Mesendoderm (in vitro differentiated cells): ENCODE measurements at regions not wholly inside any gene's neighbourhood (a gene's known extent, or its start where the extent isn't known, plus 50 kb on each side); places are given as distances from the start of the nearest gene placed in this dataset.

Experiments used
- DNase-seq: peaks from one replicate; pipeline ENCODE4 v3.0.0; 2013
- H2AK5ac ChIP-seq: 2 replicates; pipeline ENCODE4 v1.6.1; 2013; ENCODE audit warnings: low read length, inconsistent platforms
- H2BK120ac ChIP-seq: 2 replicates; pipeline ENCODE4 v1.6.1; 2013; ENCODE audit warnings: low read depth, mild to moderate bottlenecking, low read length, moderate library complexity, mixed read lengths
- H2BK15ac ChIP-seq: replicated peaks from 2 replicates; pipeline ENCODE4 v1.6.1; 2013; ENCODE audit warnings: low read depth, mild to moderate bottlenecking, moderate library complexity
- H2BK5ac ChIP-seq: 2 replicates; pipeline ENCODE4 v1.6.1; 2013; ENCODE audit warnings: low read length, inconsistent platforms
- H3K18ac ChIP-seq: 2 replicates; pipeline ENCODE4 v1.6.1; 2013; ENCODE audit warnings: mild to moderate bottlenecking, low read length, mixed read lengths
- H3K23ac ChIP-seq: one replicate; pipeline ENCODE4 v1.6.1; 2013; ENCODE audit warnings: low read length
- H3K27ac ChIP-seq: 2 replicates; pipeline ENCODE4 v1.5.1; 2013; ENCODE audit warnings: low read depth, mild to moderate bottlenecking, inconsistent platforms, low read length, moderate library complexity
- H3K27me3 ChIP-seq: 2 replicates; pipeline ENCODE4 v1.6.1; 2013; ENCODE audit warnings: low read length, control low read depth, mild to moderate bottlenecking, inconsistent platforms; ENCODE audit not compliant: insufficient read depth, poor library complexity
- H3K36me3 ChIP-seq: 2 replicates; pipeline ENCODE4 v1.6.1; 2013; ENCODE audit warnings: low read length, inconsistent platforms; ENCODE audit not compliant: control insufficient read depth, insufficient read depth
- H3K4ac ChIP-seq: one replicate; pipeline ENCODE4 v1.6.1; 2013; ENCODE audit warnings: low read depth, mild to moderate bottlenecking, low read length, moderate library complexity
- H3K4me1 ChIP-seq: 2 replicates; pipeline ENCODE4 v1.6.1; 2013; ENCODE audit warnings: low read depth, low read length, inconsistent platforms; ENCODE audit not compliant: control insufficient read depth
- H3K4me2 ChIP-seq: 2 replicates; pipeline ENCODE4 v1.6.1; 2013; ENCODE audit warnings: low read length
- H3K4me3 ChIP-seq: 2 replicates; pipeline ENCODE4 v1.5.1; 2013; ENCODE audit warnings: mild to moderate bottlenecking, low read length
- H3K56ac ChIP-seq: one replicate; pipeline ENCODE4 v1.6.1; 2013; ENCODE audit warnings: low read length
- H3K79me1 ChIP-seq: 2 replicates; pipeline ENCODE4 v1.6.1; 2013; ENCODE audit warnings: low read length, inconsistent platforms
- H3K79me2 ChIP-seq: 2 replicates; pipeline ENCODE4 v1.6.1; 2013; ENCODE audit warnings: mild to moderate bottlenecking, low read length; ENCODE audit not compliant: control insufficient read depth, insufficient read depth
- H3K9ac ChIP-seq: 2 replicates; pipeline ENCODE4 v1.6.1; 2013; ENCODE audit warnings: low read length, inconsistent platforms
- H4K5ac ChIP-seq: one replicate; pipeline ENCODE4 v1.6.1; 2013; ENCODE audit warnings: low read length
- H4K8ac ChIP-seq: one replicate; pipeline ENCODE4 v1.6.1; 2013; ENCODE audit warnings: low read depth, mild to moderate bottlenecking, control low read depth, low read length, moderate library complexity
- WGBS: extraction: QIAGEN DNeasy Blood & Tissue Kit; methylation state at CpG from one replicate; pipeline ENCODE4 v1.1.7; 2013; ENCODE audit warnings: low lambda C conversion rate, missing lambda C conversion rate; ENCODE audit not compliant: insufficient coverage; ENCODE audit errors: extremely low coverage; 5-methylcytosine and 5-hydroxymethylcytosine counted together

DNA sequence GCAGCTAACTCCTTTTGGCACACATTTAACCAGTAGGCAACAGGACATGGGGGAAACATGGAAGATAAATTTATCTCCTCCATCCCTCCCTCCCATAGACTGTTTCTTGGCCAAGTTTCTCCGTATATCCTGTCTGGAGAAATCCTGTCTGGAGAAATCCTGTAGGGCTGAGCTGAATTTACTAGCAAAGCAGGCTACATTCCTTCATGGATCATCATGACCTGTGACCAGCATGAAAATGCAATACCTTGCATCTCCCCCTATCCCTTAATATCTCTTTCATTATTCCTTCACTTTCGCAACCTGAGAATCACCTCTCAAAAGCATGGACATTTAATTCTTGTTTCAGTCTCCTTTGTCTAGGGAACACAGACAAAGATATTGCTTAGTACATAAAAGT, 379.1 kb downstream of the PSAT1 start:
- Histone ChIP-seq H3K4me2 (no peak overlapping the region), H4K8ac (no peak overlapping the region), H3K23ac (no peak overlapping the region), H3K18ac (no peak overlapping the region), H4K5ac (no peak overlapping the region), H2BK5ac (no peak overlapping the region), H3K4me1 (no peaks in the 10 kb centered on the region), H3K27ac (no peak overlapping the region), H3K79me2 (no peaks in the 10 kb centered on the region), H2BK120ac (no peak overlapping the region), H3K27me3 (no peaks in the 10 kb centered on the region), H3K9ac (no peak overlapping the region), H3K4me3 (no peak overlapping the region), H2AK5ac (no peak overlapping the region), H3K79me1 (no peaks in the 10 kb centered on the region), H3K36me3 (no peaks in the 10 kb centered on the region), H3K56ac (no peak overlapping the region), H3K4ac (no peak overlapping the region), H2BK15ac (no peak overlapping the region)
- WGBS, result no CpG with 5 or more reads among the region's 2 CpGs
- DNase-seq, result no peak

DNA sequence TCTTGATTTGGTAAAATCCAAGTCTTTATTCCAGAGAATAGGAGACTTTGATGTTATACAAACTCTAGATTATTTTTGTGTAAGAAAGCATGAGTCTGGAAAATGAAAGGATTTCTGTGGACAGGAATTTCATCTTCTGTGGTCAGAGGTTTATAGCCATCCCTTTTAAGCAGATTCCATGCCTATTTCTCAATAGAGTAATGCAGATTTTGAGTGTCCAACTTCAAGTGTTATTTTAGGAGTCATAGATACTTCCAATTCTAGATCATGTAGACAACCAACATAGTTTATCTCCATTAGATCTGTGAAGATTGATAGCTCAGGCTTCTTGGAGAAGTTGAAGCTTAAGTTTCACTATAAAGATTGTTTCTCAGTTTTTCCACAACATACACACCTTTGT, 379.7 kb downstream of the PSAT1 start:
- H3K4me3 ChIP-seq, result no peak overlapping the region
- H3K18ac ChIP-seq, result no peak overlapping the region
- H3K4ac ChIP-seq, result no peak overlapping the region
- no peak overlapping the region for H3K27ac ChIP-seq
- no peaks in the 10 kb centered on the region for H3K79me2 ChIP-seq
- no peak overlapping the region for H3K4me2 ChIP-seq
- H3K9ac ChIP-seq, result no peak overlapping the region
- DNase-seq, result no peak
- no peak overlapping the region for H3K23ac ChIP-seq
- no peaks in the 10 kb centered on the region for H3K27me3 ChIP-seq
- no peaks in the 10 kb centered on the region for H3K36me3 ChIP-seq
- no peak overlapping the region for H2AK5ac ChIP-seq
- H4K5ac ChIP-seq, result no peak overlapping the region
- no peak overlapping the region for H4K8ac ChIP-seq
- H2BK120ac ChIP-seq, result no peak overlapping the region
- no peak overlapping the region for H3K56ac ChIP-seq
- H2BK15ac ChIP-seq, result no peak overlapping the region
- H3K79me1 ChIP-seq, result no peaks in the 10 kb centered on the region
- H3K4me1 ChIP-seq, result no peaks in the 10 kb centered on the region
- no peak overlapping the region for H2BK5ac ChIP-seq

DNA sequence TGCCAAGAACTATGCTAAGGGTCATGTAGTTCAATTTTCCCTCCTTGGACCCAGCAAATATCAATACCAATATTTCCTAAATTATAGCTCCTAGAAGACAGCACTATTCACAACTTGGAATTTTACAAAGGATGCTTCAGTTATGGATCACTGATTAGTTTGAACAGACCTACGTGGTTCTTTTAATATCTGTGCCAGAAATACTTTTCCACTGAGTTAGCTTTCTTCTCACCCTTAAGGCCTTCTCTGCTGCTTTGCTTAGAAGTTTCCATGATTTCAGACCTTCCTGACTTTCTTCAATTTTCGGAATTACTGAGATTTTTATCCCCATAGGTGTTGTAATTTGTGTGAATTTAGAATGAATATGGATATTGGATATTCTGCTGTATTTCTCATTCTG, 380.4 kb downstream of the PSAT1 start:
- Histone ChIP-seq H4K8ac (no peak overlapping the region), H2BK120ac (no peak overlapping the region), H2AK5ac (no peak overlapping the region), H3K79me2 (no peaks in the 10 kb centered on the region), H3K18ac (no peak overlapping the region), H3K56ac (no peak overlapping the region), H3K36me3 (no peaks in the 10 kb centered on the region), H3K4me3 (no peak overlapping the region), H3K4me2 (no peak overlapping the region), H3K9ac (no peak overlapping the region), H3K79me1 (no peaks in the 10 kb centered on the region), H3K23ac (no peak overlapping the region), H3K27me3 (no peaks in the 10 kb centered on the region), H3K4ac (no peak overlapping the region), H3K27ac (no peak overlapping the region), H3K4me1 (no peaks in the 10 kb centered on the region), H4K5ac (no peak overlapping the region), H2BK15ac (no peak overlapping the region), H2BK5ac (no peak overlapping the region)
- DNase-seq, result no peak
- WGBS, result no CpG with 5 or more reads among the region's 2 CpGs

DNA sequence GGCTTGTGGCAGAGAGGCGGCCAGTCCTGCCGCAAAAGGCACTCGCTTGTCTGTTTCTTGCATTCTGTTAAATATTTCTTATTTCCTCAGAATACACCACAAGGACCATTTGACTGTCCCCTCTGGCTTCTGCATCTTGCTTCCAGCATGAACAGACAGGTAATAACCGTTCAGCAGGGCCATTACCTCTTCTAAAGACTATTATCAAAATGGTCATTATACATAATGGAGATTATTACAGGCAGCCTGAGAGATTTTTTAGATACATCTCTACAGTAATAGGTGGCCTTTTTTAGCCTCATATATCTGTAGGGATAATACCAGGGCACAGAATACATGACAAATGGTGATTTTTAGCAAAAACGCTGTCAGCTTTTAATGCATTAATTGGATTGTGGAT, 382.0 kb downstream of the PSAT1 start:
- Histone ChIP-seq H3K36me3 (no peaks in the 10 kb centered on the region), H3K27ac (no peak overlapping the region), H3K4me3 (no peak overlapping the region), H4K8ac (no peak overlapping the region), H3K9ac (no peak overlapping the region), H4K5ac (no peak overlapping the region), H2BK15ac (no peak overlapping the region), H2BK120ac (no peak overlapping the region), H3K4ac (no peak overlapping the region), H2AK5ac (no peak overlapping the region), H2BK5ac (no peak overlapping the region), H3K4me1 (no peaks in the 10 kb centered on the region), H3K79me2 (no peaks in the 10 kb centered on the region), H3K79me1 (no peaks in the 10 kb centered on the region), H3K27me3 (no peaks in the 10 kb centered on the region), H3K4me2 (no peak overlapping the region), H3K23ac (no peak overlapping the region), H3K18ac (no peak overlapping the region), H3K56ac (no peak overlapping the region)
- DNase-seq, result no peak
- no CpG with 5 or more reads among the region's 5 CpGs for WGBS

DNA sequence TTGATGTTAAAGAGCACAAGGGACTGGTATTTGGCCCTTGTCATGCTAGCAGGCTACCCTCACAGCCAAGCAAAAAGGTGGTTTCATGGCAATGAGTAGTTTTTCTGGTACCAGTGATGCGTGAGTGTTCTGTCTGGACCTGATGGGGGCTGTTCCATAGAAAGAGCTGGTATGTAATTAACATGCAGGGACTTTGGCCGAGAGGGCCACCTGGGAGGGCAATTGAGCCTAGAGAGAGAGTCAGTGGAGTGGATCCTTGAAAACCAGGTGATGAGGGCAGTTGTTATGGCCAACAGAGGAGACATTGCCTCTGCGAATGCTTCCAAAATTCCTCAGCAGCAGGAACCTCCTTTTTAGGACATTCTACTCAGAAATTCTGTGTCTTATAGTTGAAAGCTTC, 383.3 kb downstream of the PSAT1 start:
- Histone ChIP-seq H2AK5ac (no peak overlapping the region), H3K18ac (no peak overlapping the region), H3K27me3 (no peaks in the 10 kb centered on the region), H3K56ac (no peak overlapping the region), H2BK120ac (no peak overlapping the region), H4K5ac (no peak overlapping the region), H3K4me1 (no peaks in the 10 kb centered on the region), H3K27ac (no peak overlapping the region), H2BK15ac (no peak overlapping the region), H3K4ac (no peak overlapping the region), H3K4me2 (no peak overlapping the region), H2BK5ac (no peak overlapping the region), H3K23ac (no peak overlapping the region), H3K79me1 (no peaks in the 10 kb centered on the region), H4K8ac (no peak overlapping the region), H3K4me3 (no peak overlapping the region), H3K79me2 (no peaks in the 10 kb centered on the region), H3K9ac (no peak overlapping the region), H3K36me3 (no peaks in the 10 kb centered on the region)
- no peak for DNase-seq
- WGBS, result no CpG with 5 or more reads among the region's 3 CpGs

DNA sequence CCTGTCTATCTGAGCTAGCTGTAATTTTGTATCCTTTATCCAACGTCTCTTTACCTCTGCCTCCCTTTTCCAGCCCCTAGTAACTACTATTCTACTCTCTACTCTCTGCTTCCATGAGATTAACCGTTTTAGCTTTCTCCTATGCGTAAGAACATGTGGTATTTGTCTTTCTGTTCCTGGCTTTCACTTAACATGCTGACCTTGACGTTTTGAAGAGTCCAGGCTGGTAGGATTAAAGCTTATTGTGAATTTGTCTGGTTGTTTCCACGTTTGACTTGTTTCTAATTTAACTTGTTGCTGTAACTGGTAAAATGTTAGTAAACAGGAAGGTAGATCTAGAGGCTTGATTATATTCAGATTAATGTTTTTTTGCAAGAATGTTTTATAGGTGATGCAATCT, 385.3 kb downstream of the PSAT1 start:
- Histone ChIP-seq H2BK120ac (no peak overlapping the region), H2BK5ac (no peak overlapping the region), H3K79me1 (no peaks in the 10 kb centered on the region), H3K36me3 (no peaks in the 10 kb centered on the region), H3K4me3 (no peak overlapping the region), H3K27me3 (no peaks in the 10 kb centered on the region), H3K4ac (no peak overlapping the region), H2AK5ac (no peak overlapping the region), H3K79me2 (no peaks in the 10 kb centered on the region), H3K4me1 (no peaks in the 10 kb centered on the region), H3K27ac (no peak overlapping the region), H4K8ac (no peak overlapping the region), H3K9ac (no peak overlapping the region), H4K5ac (peak overlapping the region; percentile 10), H3K23ac (no peak overlapping the region), H3K4me2 (no peak overlapping the region), H3K56ac (no peak overlapping the region), H3K18ac (no peak overlapping the region), H2BK15ac (no peak overlapping the region)
- DNase-seq, result no peak
- no CpG with 5 or more reads among the region's 5 CpGs for WGBS
